A549 (cell line): ENCODE measurements at regions not wholly inside any gene's neighbourhood (a gene's known extent, or its start where the extent isn't known, plus 50 kb on each side); places are given as distances from the start of the nearest gene placed in this dataset.

Experiments
- ATAC-seq, 2 experiments: fragments of 200-7000 bp in 1 of 2; fragments of >200 bp in 1 of 2; cut with Nextera tagmentation in 1 of 2; cut with Tn5 transposase in 1 of 2; 3 replicates each; pipeline versions ENCODE4 v1.8.0 to v1.9.1; 2018 to 2020; ENCODE audit warnings: mild to moderate bottlenecking in 1 of 2, moderate library complexity in 1 of 2
- CTCF ChIA-PET: fragments of 300-600 bp; sonication (Branson Sonifier 250); formaldehyde crosslinking; extraction: SDS; loops from one replicate; lab custom pipeline; 2021; ENCODE audit warnings: antibody characterized with exemption, inconsistent platforms; lab: Yijun Ruan, JAX
- POLR2A ChIA-PET: fragments of 350-600 bp; formaldehyde crosslinking; extraction: SDS; loops from one replicate; lab custom pipeline; 2021; ENCODE audit warnings: antibody characterized with exemption, inconsistent platforms; lab: Yijun Ruan, JAX
- DNase-seq, 2 experiments: peaks; one replicate each; pipeline versions ENCODE4 v3.0.0 to v3.0.0-alpha.2; 2011 to 2016; ENCODE audit warnings: low read depth in 1 of 2, low spot score in 1 of 2
- FAIRE-seq: peaks from 2 replicates; lab custom pipeline; 2011; peaks lifted over from hg19 to GRCh38; lab: Jason Lieb, UNC
- H3K27ac ChIP-seq, 2 experiments: fragments of >200 bp; sonication (Bioruptor Twin); formaldehyde crosslinking; 3 replicates each; pipeline ENCODE4 v1.5.1; 2016 to 2017
- H3K4me1 ChIP-seq: fragments of >200 bp; sonication (Bioruptor Twin); formaldehyde crosslinking; 3 replicates; pipeline ENCODE4 v1.6.1; 2016
- H3K4me2 ChIP-seq: fragments of >200 bp; sonication (Bioruptor Twin); formaldehyde crosslinking; 3 replicates; pipeline ENCODE4 v1.6.1; 2016
- H3K4me3 ChIP-seq: fragments of >200 bp; sonication (Bioruptor Twin); formaldehyde crosslinking; 3 replicates; pipeline ENCODE4 v1.5.1; 2016
- H3K9me3 ChIP-seq: fragments of >200 bp; sonication (Bioruptor Twin); formaldehyde crosslinking; 3 replicates; pipeline ENCODE4 v1.6.1; 2016
- BHLHE40 ChIP-seq: IDR thresholded peaks from 2 replicates; pipeline ENCODE4 v1.6.1; 2012; ENCODE audit warnings: low read depth, low read length, inconsistent platforms
- CHD2 ChIP-seq: fragments of 150-350 bp; IDR thresholded peaks from 2 replicates; pipeline ENCODE4 v1.6.1; 2014; ENCODE audit warnings: low read length; ENCODE audit not compliant: partially characterized antibody
- EHF ChIP-seq: fragments of 250-450 bp; sonication (Bioruptor Pico); IDR thresholded peaks from 2 replicates; pipeline ENCODE4 v1.5.0; 2020; ENCODE audit warnings: mild to moderate bottlenecking
- EP300 ChIP-seq, 2 experiments: fragments of >200 bp; sonication (Bioruptor Twin); formaldehyde crosslinking; IDR thresholded peaks; 2 replicates in 1 of 2; 3 replicates in 1 of 2; pipeline ENCODE4 v1.6.1; 2016 to 2017
- FOXS1 ChIP-seq: fragments of 250-450 bp; sonication (Bioruptor Pico); IDR thresholded peaks from 2 replicates; pipeline ENCODE4 v1.5.0; 2020; ENCODE audit warnings: mild to moderate bottlenecking, moderate library complexity
- HDAC2 ChIP-seq: fragments of 200-600 bp; sonication (generic); IDR thresholded peaks from 2 replicates; pipeline ENCODE4 v1.6.1; 2016
- JUN ChIP-seq, 2 experiments: fragments of >200 bp; sonication (Bioruptor Twin); formaldehyde crosslinking; IDR thresholded peaks; 2 replicates in 1 of 2; 3 replicates in 1 of 2; pipeline ENCODE4 v1.6.1; 2016 to 2017
- KDM1A ChIP-seq: fragments of 200-600 bp; sonication (generic); IDR thresholded peaks from 2 replicates; pipeline ENCODE4 v1.6.1; 2016; ENCODE audit warnings: low read depth, mild to moderate bottlenecking
- NFE2L2 ChIP-seq: fragments of 150-350 bp; conservative IDR thresholded peaks from 2 replicates; pipeline ENCODE4 v1.6.1; 2014; ENCODE audit warnings: low read length
- NR3C1 ChIP-seq: fragments of >200 bp; sonication (Bioruptor Twin); formaldehyde crosslinking; IDR thresholded peaks from 3 replicates; pipeline ENCODE4 v1.6.1; 2017
- PHF8 ChIP-seq: fragments of 200-600 bp; sonication (generic); IDR thresholded peaks from 2 replicates; pipeline ENCODE4 v1.6.1; 2016; ENCODE audit warnings: low read depth, mild to moderate bottlenecking, antibody characterized with exemption, moderate library complexity, borderline replicate concordance
- POLR2AphosphoS2 ChIP-seq: conservative IDR thresholded peaks from 2 replicates; pipeline ENCODE4 v1.6.1; 2012; ENCODE audit warnings: low read length, improper control_type of control experiment, inconsistent platforms
- RARB ChIP-seq: fragments of 250-450 bp; sonication (Bioruptor Pico); IDR thresholded peaks from 2 replicates; pipeline ENCODE4 v1.8.0; 2021; ENCODE audit warnings: mild to moderate bottlenecking, moderate library complexity
- RCOR1 ChIP-seq: fragments of 150-350 bp; IDR thresholded peaks from 2 replicates; pipeline ENCODE4 v1.6.1; 2014; ENCODE audit warnings: antibody characterized with exemption, low read length, low read depth
- RFX5 ChIP-seq: fragments of 450-650 bp; IDR thresholded peaks from 2 replicates; pipeline ENCODE4 v1.7.1; 2014; ENCODE audit warnings: antibody characterized with exemption, mild to moderate bottlenecking, moderate library complexity
- ZNF302 ChIP-seq: fragments of 250-450 bp; sonication (Bioruptor Pico); IDR thresholded peaks from 2 replicates; pipeline ENCODE4 v1.9.0; 2021; ENCODE audit warnings: inconsistent platforms, mild to moderate bottlenecking, moderate library complexity
- ZSCAN20 ChIP-seq: fragments of 250-450 bp; sonication (Bioruptor Pico); IDR thresholded peaks from 2 replicates; pipeline ENCODE4 v1.8.0; 2022; ENCODE audit warnings: mild to moderate bottlenecking, moderate library complexity
- WGBS: methylation state at CpG from one replicate; pipeline ENCODE4 v1.1.6; 2017; ENCODE audit errors: missing lambda C conversion rate; 5-methylcytosine and 5-hydroxymethylcytosine counted together
- TF ChIP-seq, protein P1 (sequence below): IDR thresholded peaks from 2 replicates; pipeline ENCODE4 v1.6.1; 2012
- TF ChIP-seq, protein P2 (sequence below): fragments of >200 bp; sonication (Bioruptor Twin); formaldehyde crosslinking; IDR thresholded peaks from 3 replicates; pipeline ENCODE4 v1.5.1; 2016
- TF ChIP-seq, protein P3 (sequence below): fragments of 450-650 bp; IDR thresholded peaks from 2 replicates; pipeline ENCODE4 v1.6.1; 2014; ENCODE audit warnings: antibody characterized with exemption
- TF ChIP-seq, protein P4 (sequence below): fragments of 250-450 bp; sonication (Bioruptor Pico); IDR thresholded peaks from 2 replicates; pipeline ENCODE4 v1.5.0; 2021; ENCODE audit warnings: mild to moderate bottlenecking, moderate library complexity, borderline replicate concordance

DNA sequence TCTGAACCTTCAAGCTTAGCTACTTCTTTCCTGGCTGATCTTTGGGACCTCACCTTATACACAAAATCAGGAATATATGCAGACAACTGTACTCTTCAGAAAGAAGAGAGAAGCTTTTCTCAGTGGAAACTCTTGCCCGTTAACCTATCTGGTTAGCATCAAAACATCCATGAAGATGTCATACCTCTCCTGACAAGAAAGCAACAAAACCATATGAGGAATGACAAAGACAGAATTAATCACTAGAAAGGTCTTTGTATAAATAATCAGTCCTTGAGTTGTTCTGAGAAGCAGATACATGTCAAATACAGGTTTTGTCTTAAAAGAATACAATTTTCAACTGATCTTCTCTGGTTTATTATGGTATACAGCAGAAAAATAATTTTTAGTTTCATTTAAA lies 130.8 kb downstream of the FAT4 start:
- WGBS, result 75% methylated on average over 1 of the region's 1 CpG
- DNase-seq, result no peak
- Histone ChIP-seq H3K4me3 (no peak overlapping the region), H3K9me3 (no peaks in the 10 kb centered on the region), H3K4me1 (no peaks in the 10 kb centered on the region), H3K4me2 (no peak overlapping the region), H3K27ac (no peak overlapping the region)
- POLR2A ChIA-PET, result no interaction called here
- FAIRE-seq, result no peak
- TF ChIP-seq RARB (no peak), CHD2 (no peak), RFX5 (no peak), BHLHE40 (no peak), FOXS1 (CRISPR knock-in tag) (no peak)
- TF ChIP-seq, protein P1, sequence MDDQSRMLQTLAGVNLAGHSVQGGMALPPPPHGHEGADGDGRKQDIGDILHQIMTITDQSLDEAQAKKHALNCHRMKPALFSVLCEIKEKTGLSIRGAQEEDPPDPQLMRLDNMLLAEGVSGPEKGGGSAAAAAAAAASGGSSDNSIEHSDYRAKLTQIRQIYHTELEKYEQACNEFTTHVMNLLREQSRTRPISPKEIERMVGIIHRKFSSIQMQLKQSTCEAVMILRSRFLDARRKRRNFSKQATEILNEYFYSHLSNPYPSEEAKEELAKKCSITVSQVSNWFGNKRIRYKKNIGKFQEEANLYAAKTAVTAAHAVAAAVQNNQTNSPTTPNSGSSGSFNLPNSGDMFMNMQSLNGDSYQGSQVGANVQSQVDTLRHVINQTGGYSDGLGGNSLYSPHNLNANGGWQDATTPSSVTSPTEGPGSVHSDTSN, result no peak
- TF ChIP-seq, protein P2, sequence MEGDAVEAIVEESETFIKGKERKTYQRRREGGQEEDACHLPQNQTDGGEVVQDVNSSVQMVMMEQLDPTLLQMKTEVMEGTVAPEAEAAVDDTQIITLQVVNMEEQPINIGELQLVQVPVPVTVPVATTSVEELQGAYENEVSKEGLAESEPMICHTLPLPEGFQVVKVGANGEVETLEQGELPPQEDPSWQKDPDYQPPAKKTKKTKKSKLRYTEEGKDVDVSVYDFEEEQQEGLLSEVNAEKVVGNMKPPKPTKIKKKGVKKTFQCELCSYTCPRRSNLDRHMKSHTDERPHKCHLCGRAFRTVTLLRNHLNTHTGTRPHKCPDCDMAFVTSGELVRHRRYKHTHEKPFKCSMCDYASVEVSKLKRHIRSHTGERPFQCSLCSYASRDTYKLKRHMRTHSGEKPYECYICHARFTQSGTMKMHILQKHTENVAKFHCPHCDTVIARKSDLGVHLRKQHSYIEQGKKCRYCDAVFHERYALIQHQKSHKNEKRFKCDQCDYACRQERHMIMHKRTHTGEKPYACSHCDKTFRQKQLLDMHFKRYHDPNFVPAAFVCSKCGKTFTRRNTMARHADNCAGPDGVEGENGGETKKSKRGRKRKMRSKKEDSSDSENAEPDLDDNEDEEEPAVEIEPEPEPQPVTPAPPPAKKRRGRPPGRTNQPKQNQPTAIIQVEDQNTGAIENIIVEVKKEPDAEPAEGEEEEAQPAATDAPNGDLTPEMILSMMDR, result no peak
- ATAC-seq, result no peak
- CTCF ChIA-PET, result no interaction called here

DNA sequence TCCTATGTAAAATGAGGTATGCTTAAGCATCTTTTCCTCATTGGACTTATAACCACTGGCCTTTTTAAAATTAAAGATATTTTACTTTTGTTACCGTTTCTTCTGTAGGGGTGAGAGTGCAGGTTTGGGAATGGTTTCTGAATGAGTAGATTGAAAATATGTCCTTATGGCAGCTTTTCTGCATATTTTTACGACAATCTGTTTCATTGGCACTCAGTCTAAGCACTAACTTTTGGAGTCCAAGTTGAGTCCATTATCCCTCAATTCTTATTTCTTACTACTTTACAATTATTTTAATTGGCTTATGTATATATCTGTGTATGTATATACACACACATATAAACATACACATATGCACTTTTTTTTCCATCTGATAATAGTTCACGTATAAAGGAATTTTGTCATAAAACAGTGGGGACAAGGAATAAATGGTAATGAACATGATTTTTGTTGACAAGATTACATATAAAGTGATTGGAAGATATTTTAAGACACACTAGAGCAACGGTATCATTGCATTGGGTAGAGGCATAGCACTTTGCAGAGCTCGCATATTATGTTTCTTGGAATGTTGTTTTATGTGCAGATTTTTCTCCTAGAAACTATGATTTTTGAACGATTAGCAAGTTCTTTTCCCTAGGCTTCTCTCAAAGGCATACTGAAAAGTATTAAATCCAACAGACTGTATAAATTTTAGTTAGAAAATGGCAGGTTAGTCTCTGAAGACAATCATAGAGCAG lies 133.0 kb downstream of the FAT4 start:
- DNase-seq (no peak), ATAC-seq (no peak), FAIRE-seq (no peak)
- Histone ChIP-seq H3K27ac (no peak overlapping the region), H3K9me3 (no peaks in the 10 kb centered on the region), H3K4me3 (no peak overlapping the region), H3K4me2 (no peak overlapping the region), H3K4me1 (no peaks in the 10 kb centered on the region)
- POLR2A ChIA-PET, result no interaction called here
- CTCF ChIA-PET, result no interaction called here
- TF ChIP-seq NR3C1, result no peak
- TF ChIP-seq HDAC2, result no peak
- no peak for TF ChIP-seq PHF8
- TF ChIP-seq NFE2L2, result no peak
- TF ChIP-seq JUN (IDR thresholded peaks at IDR 0.05), result no peak
- TF ChIP-seq ZNF302 (CRISPR knock-in tag), result no peak
- TF ChIP-seq KDM1A, result no peak
- TF ChIP-seq ZSCAN20 (CRISPR knock-in tag), result no peak
- TF ChIP-seq, protein P3, sequence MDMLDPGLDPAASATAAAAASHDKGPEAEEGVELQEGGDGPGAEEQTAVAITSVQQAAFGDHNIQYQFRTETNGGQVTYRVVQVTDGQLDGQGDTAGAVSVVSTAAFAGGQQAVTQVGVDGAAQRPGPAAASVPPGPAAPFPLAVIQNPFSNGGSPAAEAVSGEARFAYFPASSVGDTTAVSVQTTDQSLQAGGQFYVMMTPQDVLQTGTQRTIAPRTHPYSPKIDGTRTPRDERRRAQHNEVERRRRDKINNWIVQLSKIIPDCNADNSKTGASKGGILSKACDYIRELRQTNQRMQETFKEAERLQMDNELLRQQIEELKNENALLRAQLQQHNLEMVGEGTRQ, result no peak
- no peak for TF ChIP-seq EHF (CRISPR knock-in tag)
- TF ChIP-seq, protein P4, sequence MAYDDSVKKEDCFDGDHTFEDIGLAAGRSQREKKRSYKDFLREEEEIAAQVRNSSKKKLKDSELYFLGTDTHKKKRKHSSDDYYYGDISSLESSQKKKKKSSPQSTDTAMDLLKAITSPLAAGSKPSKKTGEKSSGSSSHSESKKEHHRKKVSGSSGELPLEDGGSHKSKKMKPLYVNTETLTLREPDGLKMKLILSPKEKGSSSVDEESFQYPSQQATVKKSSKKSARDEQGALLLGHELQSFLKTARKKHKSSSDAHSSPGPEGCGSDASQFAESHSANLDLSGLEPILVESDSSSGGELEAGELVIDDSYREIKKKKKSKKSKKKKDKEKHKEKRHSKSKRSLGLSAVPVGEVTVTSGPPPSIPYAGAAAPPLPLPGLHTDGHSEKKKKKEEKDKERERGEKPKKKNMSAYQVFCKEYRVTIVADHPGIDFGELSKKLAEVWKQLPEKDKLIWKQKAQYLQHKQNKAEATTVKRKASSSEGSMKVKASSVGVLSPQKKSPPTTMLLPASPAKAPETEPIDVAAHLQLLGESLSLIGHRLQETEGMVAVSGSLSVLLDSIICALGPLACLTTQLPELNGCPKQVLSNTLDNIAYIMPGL (CRISPR knock-in tag), result no peak
- no peak for TF ChIP-seq RCOR1
- no peak for TF ChIP-seq EP300 (IDR thresholded peaks at IDR 0.05)
- TF ChIP-seq POLR2AphosphoS2, result no peak
- 54% methylated on average over 6 of the region's 6 CpGs for WGBS
